Neutrophil (primary cell): ENCODE measurements at regions not wholly inside any gene's neighbourhood (a gene's known extent, or its start where the extent isn't known, plus 50 kb on each side); places are given as distances from the start of the nearest gene placed in this dataset.

ENCODE experiments used
- H3K27ac ChIP-seq: fragments of 200-600 bp; sonication (generic); 2 replicates; pipeline ENCODE4 v1.5.1; 2016; ENCODE audit warnings: mild to moderate bottlenecking, moderate library complexity
- H3K27me3 ChIP-seq: fragments of 200-600 bp; sonication (generic); 2 replicates; pipeline ENCODE4 v1.6.0; 2016; ENCODE audit warnings: mild to moderate bottlenecking
- H3K36me3 ChIP-seq: fragments of 200-600 bp; sonication (generic); 2 replicates; pipeline ENCODE4 v1.5.1; 2017
- H3K4me1 ChIP-seq, 2 experiments: fragments of 200-600 bp in 1 of 2; sonication (generic) in 1 of 2; 1 replicate in 1 of 2; 2 replicates in 1 of 2; pipeline versions ENCODE4 v1.5.1 to v1.6.1; 2013 to 2016; ENCODE audit warnings: low read depth in 1 of 2, low read length in 1 of 2, mild to moderate bottlenecking in 1 of 2, moderate library complexity in 1 of 2; ENCODE audit not compliant: control insufficient read depth in 1 of 2, insufficient read depth in 1 of 2
- H3K4me3 ChIP-seq, 2 experiments: fragments of 200-600 bp in 1 of 2; sonication (generic) in 1 of 2; 1 replicate in 1 of 2; 2 replicates in 1 of 2; pipeline ENCODE4 v1.5.1; 2013 to 2016; ENCODE audit warnings: low read depth in 1 of 2, low read length in 1 of 2, mild to moderate bottlenecking in 1 of 2, moderate library complexity in 1 of 2
- H3K9me3 ChIP-seq: fragments of 200-600 bp; sonication (generic); 2 replicates; pipeline ENCODE4 v1.5.1; 2016
- CTCF ChIP-seq: fragments of 200-600 bp; sonication (generic); IDR thresholded peaks from 2 replicates; pipeline ENCODE4 v1.5.1; 2016; ENCODE audit warnings: antibody characterized with exemption

- H3K9me3 ChIP-seq, result no peaks in the 10 kb centered on the region
- peak overlapping the region; percentile 89 for H3K27ac ChIP-seq
- TF ChIP-seq CTCF, result no peak
- peaks cover 49 to 65% of the 10 kb centered on the region in 2 experiments for H3K4me1 ChIP-seq
- no peaks in the 10 kb centered on the region for H3K27me3 ChIP-seq
- H3K36me3 ChIP-seq, result no peaks in the 10 kb centered on the region
- no peak overlapping the region for H3K4me3 ChIP-seq
Measured at GRCh38 chr11:15638386-15638787, 523.7 kb downstream of the INSC start.

- H3K4me1 ChIP-seq, result peaks cover 47 to 64% of the 10 kb centered on the region in 2 experiments
- H3K9me3 ChIP-seq, result no peaks in the 10 kb centered on the region
- TF ChIP-seq CTCF, result no peak
- no peak overlapping the region for H3K4me3 ChIP-seq
- H3K36me3 ChIP-seq, result no peaks in the 10 kb centered on the region
- H3K27ac ChIP-seq, result no peak overlapping the region
- H3K27me3 ChIP-seq, result no peaks in the 10 kb centered on the region
Measured at GRCh38 chr11:15640318-15640717, 525.6 kb downstream of the INSC start.

DNA sequence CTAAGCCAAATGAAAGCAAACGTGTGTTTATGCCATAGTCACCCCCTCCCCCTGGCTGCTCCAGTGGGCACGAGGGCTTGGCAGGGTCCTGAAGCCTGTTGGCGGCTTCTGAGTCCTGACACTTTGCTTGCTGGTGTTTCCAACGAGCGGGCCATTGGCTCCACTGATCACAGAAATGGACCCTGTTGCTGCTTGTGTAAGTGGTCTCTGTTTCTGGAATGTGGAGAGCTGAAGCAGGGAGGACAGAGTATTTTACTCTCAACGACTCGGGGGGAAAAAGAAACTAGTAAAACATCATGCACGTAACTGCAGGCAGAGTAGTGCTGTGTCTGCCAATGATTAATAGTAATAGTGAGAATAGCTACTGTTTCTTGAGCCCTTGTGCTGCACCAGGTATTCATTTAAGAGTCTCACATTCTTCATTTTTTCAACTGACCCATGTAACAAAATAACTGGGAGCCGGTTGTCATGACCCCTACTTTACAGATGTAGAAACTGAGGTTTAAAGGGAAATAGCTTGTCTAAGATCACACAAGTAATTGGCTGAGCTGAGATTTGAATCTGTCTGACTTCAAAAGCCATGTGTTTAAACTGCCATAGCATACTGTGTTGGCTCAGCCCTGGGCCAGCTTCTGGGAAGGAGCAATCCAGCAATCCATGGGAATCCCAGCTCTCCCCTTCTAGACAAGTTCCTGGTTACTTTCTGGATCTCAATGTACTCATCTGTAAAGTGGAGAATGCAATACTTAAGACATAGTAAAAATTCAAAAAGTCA lies 526.7 kb downstream of the INSC start:
- Histone ChIP-seq H3K9me3 (no peaks in the 10 kb centered on the region), H3K27ac (peak overlapping the region; percentile 42), H3K4me3 (no peak overlapping the region), H3K27me3 (no peaks in the 10 kb centered on the region), H3K36me3 (no peaks in the 10 kb centered on the region), H3K4me1 (peaks cover 36 to 53% of the 10 kb centered on the region in 2 experiments)
- no peak for TF ChIP-seq CTCF

DNA sequence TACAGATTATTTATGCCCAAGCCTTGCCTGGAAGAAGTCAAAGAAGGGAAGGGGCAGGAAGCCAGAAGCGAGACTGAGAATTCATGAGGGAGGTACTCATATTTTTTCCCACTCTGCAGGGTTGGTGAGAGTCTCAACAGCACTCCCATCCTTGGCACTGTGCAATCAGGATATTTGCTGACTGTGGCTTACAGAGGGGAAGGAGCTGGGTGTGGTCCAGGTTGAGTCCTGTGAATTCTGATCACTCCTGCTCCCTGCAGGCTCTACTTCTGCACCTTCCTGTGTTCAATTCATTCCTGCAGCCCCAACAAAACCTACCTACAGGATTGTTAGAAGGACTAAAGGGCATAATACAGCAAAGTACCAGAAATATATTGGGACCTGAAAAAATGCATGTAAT lies 530.5 kb downstream of the INSC start:
- no peaks in the 10 kb centered on the region for H3K9me3 ChIP-seq
- no peaks in the 10 kb centered on the region for H3K36me3 ChIP-seq
- H3K4me1 ChIP-seq, result peaks cover 18 to 29% of the 10 kb centered on the region in 2 experiments
- TF ChIP-seq CTCF, result no peak
- peaks cover under 1% of the 10 kb centered on the region for H3K27me3 ChIP-seq
- no peak overlapping the region for H3K4me3 ChIP-seq
- H3K27ac ChIP-seq, result no peak overlapping the region

DNA sequence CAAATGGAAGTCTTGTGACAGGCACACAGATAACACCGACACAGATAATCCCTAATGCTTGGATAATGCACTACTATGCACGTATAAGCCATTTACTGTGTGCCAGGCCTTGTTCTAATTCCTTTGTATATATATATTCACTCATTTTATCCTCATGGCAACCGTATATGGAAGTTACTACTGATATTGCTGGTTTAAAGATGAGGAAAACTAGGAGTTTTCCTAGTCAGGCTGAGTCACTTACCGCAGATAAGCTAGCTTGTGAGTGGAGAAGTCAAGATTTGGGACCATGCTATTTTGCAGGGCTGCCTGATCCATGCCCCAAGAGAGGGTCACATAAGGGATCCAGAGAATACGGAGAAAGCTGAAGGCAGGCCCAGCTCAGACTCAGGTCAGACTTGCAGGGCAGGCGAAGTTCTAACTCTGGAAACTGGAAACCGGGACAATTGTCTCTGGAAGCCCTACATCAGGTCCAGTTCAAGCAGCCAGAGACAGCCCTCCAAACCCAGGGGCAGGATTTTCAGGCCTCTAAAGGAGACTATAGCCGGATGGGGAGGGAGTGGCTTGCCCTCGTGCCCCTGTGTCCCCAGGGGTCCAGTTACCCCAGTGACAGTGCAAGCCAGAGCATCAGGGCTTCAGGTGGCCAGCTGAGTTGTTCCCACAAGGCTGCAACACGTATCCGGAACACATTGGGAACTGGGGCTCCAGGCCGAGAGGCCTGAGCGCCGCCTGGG lies 534.8 kb downstream of the INSC start:
- Histone ChIP-seq H3K4me3 (peak overlapping the region; percentile 60 to 67), H3K4me1 (peaks cover 17 to 28% of the 10 kb centered on the region in 2 experiments), H3K27me3 (peaks cover 44% of the 10 kb centered on the region), H3K36me3 (no peaks in the 10 kb centered on the region), H3K27ac (peak overlapping the region; percentile 51), H3K9me3 (no peaks in the 10 kb centered on the region)
- TF ChIP-seq CTCF, result no peak
